ENCODE measurements at regions not wholly inside any gene's neighbourhood (a gene's known extent, or its start where the extent isn't known, plus 50 kb on each side); places are given as distances from the start of the nearest gene placed in this dataset.

GRCh38 chr9:129498451-129499384 lies 122.2 kb downstream of the C9orf50 start:
- no peak for TF ChIP-seq GATA3 (IDR thresholded peaks at IDR 0.05; ENCODE audit: low read depth, low read length)
- no peak for TF ChIP-seq GATA2 (IDR thresholded peaks at IDR 0.05; ENCODE audit: low read depth, low read length)

Measured in SH-SY5Y (cell line).